Nephron progenitor cell (in vitro differentiated cells): ENCODE measurements at regions not wholly inside any gene's neighbourhood (a gene's known extent, or its start where the extent isn't known, plus 50 kb on each side); places are given as distances from the start of the nearest gene placed in this dataset.

Experiments used
- DNase-seq: peaks from one replicate; pipeline ENCODE4 v3.0.0; 2021
- H3K27ac Mint-ChIP-seq: 2 replicates; pipeline ENCODE4 v1.8.0; 2021; ENCODE audit warnings: mild to moderate bottlenecking, moderate library complexity, mixed read lengths
- H3K27me3 Mint-ChIP-seq: 2 replicates; pipeline ENCODE4 v1.8.0; 2021; ENCODE audit warnings: mild to moderate bottlenecking, low read depth, mixed read lengths; ENCODE audit not compliant: poor library complexity
- H3K36me3 Mint-ChIP-seq: 2 replicates; pipeline ENCODE4 v1.8.0; 2021; ENCODE audit warnings: low read depth, mixed read lengths
- H3K4me1 Mint-ChIP-seq: 2 replicates; pipeline ENCODE4 v1.8.0; 2021; ENCODE audit warnings: mixed read lengths
- H3K4me3 Mint-ChIP-seq: 2 replicates; pipeline ENCODE4 v1.8.0; 2021; ENCODE audit warnings: mild to moderate bottlenecking, moderate library complexity, mixed read lengths
- H3K9me3 Mint-ChIP-seq: 2 replicates; pipeline ENCODE4 v1.8.0; 2021; ENCODE audit warnings: mild to moderate bottlenecking, moderate library complexity, mixed read lengths
- CTCF ChIP-seq: fragments of 200-600 bp; sonication (generic); IDR thresholded peaks from 2 replicates; pipeline ENCODE4 v1.5.0; 2021; ENCODE audit warnings: antibody characterized with exemption

DNA sequence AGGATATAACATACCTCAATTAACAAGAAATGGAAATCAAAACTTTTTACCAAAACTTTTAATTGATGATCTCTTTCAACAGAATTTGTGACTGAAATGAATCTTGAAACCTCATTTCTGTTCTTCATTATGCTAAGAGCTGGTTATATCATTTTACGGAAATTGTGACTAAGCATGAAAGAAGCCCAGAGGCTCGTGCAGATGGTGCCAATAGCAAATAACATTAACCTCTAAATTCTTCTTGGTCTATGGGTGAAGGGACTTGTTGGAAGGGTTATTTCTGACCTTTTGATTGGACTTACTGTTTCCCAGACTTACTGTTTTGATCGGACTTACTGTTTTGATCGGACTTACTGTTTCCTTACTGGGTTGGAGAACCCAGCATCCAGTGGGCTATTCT is 435.6 kb downstream of the TDRD15 start:
- no peak for DNase-seq
- Mint-ChIP-seq H3K4me3 (no peak overlapping the region), H3K27ac (no peak overlapping the region), H3K4me1 (peaks cover 5% of the 10 kb centered on the region), H3K36me3 (no peaks in the 10 kb centered on the region), H3K27me3 (peaks cover 2% of the 10 kb centered on the region), H3K9me3 (peaks cover 5% of the 10 kb centered on the region)
- no peak for TF ChIP-seq CTCF

GRCh38 chr2:21561965-21562364 is 438.2 kb downstream of the TDRD15 start:
- no peak for TF ChIP-seq CTCF
- H3K9me3 Mint-ChIP-seq: no peaks in the 10 kb centered on the region
- no peak overlapping the region for H3K27ac Mint-ChIP-seq
- H3K4me1 Mint-ChIP-seq: peaks cover 5% of the 10 kb centered on the region
- H3K4me3 Mint-ChIP-seq: no peak overlapping the region
- H3K27me3 Mint-ChIP-seq: peaks cover 2% of the 10 kb centered on the region
- no peak for DNase-seq
- H3K36me3 Mint-ChIP-seq: no peaks in the 10 kb centered on the region

- Mint-ChIP-seq H3K4me3 (no peak overlapping the region), H3K27ac (no peak overlapping the region), H3K4me1 (no peaks in the 10 kb centered on the region), H3K36me3 (no peaks in the 10 kb centered on the region), H3K27me3 (peaks cover 2% of the 10 kb centered on the region), H3K9me3 (no peaks in the 10 kb centered on the region)
- TF ChIP-seq CTCF: no peak
- DNase-seq: no peak
These were observed 443.6 kb downstream of the TDRD15 start for GRCh38 chr2:21567395-21567794.

DNA sequence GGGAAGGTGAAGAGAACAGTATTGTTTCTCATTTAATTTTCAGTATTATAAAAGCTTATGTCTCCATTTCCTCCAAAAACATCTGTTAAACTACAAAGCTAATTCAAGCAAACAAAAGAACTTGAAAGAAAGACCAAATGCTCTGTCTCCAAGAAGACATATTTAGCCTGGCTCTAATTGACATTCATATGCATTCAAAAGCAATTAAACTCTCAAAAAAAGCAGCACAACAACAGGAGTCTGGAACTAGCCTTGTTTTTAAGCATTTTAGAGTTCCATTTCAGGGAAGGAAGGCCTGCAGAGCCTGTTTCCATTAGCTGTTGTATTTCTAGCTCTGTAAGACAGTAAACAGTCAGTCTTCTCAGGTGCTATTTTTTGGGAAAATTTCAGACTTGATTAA is 447.9 kb downstream of the TDRD15 start:
- Mint-ChIP-seq H3K36me3 (no peaks in the 10 kb centered on the region), H3K4me3 (no peak overlapping the region), H3K4me1 (no peaks in the 10 kb centered on the region), H3K9me3 (peaks cover 8% of the 10 kb centered on the region), H3K27me3 (no peaks in the 10 kb centered on the region), H3K27ac (no peak overlapping the region)
- no peak for DNase-seq
- TF ChIP-seq CTCF: no peak

GRCh38 chr2:21580391-21580790 is 456.6 kb downstream of the TDRD15 start:
- DNase-seq: no peak
- Mint-ChIP-seq H3K9me3 (no peaks in the 10 kb centered on the region), H3K36me3 (no peaks in the 10 kb centered on the region), H3K27me3 (peaks cover 7% of the 10 kb centered on the region), H3K4me1 (peaks cover 4% of the 10 kb centered on the region), H3K4me3 (no peak overlapping the region), H3K27ac (no peak overlapping the region)
- no peak for TF ChIP-seq CTCF

DNA sequence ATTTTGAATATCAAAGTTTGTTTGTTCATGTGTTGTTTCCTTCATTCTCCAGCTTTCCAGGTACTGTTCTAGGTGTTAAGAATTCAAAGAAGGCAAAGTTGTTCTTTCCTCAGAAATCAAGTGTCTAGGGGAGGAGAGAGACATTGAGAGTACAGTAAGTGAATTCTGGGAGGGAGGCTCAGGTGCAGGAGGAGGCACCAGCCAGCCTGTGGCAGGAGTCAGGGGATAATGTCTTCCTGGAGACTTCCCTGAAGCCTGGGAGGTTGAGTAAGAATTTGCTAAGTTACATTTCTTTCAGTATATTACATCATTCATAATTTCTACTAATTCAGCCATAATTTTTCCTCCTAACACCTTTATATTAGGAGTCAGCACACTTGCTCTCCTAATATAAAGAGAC is 462.1 kb downstream of the TDRD15 start:
- no peak overlapping the region for H3K27ac Mint-ChIP-seq
- DNase-seq: no peak
- no peak for TF ChIP-seq CTCF
- H3K27me3 Mint-ChIP-seq: peaks cover 11% of the 10 kb centered on the region
- H3K4me3 Mint-ChIP-seq: no peak overlapping the region
- H3K4me1 Mint-ChIP-seq: no peaks in the 10 kb centered on the region
- H3K9me3 Mint-ChIP-seq: no peaks in the 10 kb centered on the region
- H3K36me3 Mint-ChIP-seq: no peaks in the 10 kb centered on the region
